SW 1271 (cell line): ENCODE measurements at regions not wholly inside any gene's neighbourhood (a gene's known extent, or its start where the extent isn't known, plus 50 kb on each side); places are given as distances from the start of the nearest gene placed in this dataset.
"Not testable (repeated sequence)": the region's sequence is repeated elsewhere in the genome, so short reads cannot be mapped to it uniquely, and the experiment has no call there.

Experiments
- DNase-seq, 2 experiments: peaks; one replicate each; lab custom pipeline; 2025; lab: John Stamatoyannopoulos, UW

GRCh38 chrX:52261125-52261462, 76.4 kb downstream of the MAGED4 start:
- peak in 1 of 2 experiments; percentile 27 for DNase-seq

DNA sequence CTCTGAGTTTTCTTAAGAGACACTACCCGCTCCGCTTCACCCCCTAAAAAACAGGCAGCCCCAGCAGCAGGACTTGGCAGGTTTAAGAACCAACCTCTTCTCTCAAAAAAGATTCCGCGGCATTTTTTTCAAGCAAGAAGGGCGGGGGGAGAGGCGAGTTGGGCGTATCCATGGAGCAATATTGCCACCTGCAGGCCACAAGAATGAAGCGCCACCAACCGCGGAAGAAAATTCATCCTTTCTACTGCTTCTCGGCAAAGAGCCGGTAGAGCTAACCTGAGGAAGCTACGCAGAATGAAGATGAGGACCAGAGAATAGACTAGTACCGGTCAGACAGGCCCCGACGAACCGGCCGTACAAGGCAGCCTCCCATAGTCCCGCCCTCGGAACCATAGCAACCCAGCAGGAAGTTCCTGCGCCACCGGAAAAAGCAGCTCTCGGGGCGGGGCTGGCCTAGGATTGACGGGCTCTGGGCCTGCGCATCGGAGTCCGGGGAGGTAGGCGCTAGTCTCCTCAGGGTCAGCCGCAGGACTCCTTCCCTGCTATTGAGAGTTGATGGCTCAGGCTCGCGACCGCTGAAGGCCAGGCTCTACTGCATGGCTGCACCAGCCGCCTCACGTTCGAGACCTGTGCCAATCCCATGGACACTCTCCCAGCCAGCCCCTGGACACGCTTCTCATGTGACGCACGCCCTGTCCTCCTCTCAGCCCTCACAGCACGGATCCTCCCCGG, 76.9 kb downstream of the MAGED4 start:
- DNase-seq: peak; percentile 5 to 38

DNA sequence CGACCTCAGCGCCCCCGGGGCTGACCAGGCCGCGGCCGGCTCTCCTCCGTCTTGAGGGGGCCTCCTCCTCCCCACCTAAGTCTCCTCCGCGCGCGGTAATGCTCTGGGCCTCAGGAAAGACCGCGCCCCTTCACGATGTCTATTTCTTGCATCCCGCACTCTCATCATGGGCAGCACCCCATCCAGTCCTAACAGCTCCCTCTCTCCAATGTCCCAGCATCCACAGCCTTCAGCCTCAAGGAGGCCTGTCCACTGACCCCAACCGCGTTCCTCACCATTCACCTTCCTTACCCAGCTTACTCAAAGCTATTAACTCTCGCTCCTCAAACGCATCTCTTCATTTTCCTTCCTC, 77.5 kb downstream of the MAGED4 start:
- no peak for DNase-seq

- DNase-seq: no peak
Measured at GRCh38 chrX:52263417-52263816, 78.7 kb downstream of the MAGED4 start.

DNA sequence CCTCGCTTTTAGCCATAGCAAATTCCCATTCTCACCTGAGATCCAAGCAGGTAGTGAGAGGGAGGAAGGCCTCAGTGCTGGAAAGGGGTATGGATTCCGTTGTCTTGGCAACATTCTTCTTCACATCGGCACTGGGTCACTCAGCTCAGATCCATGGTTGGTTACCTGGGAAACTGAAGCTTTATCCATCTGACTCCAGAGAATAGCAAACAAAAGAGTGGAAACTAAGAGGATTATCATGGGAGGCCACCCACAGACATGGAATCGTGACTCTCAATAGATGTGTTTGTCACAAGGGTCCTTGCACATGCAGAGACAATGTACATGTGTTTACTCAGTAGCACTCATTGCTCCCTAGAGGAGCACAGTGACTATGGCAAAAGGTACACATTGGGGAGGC, 81.0 kb downstream of the MAGED4 start:
- DNase-seq: no peak

DNA sequence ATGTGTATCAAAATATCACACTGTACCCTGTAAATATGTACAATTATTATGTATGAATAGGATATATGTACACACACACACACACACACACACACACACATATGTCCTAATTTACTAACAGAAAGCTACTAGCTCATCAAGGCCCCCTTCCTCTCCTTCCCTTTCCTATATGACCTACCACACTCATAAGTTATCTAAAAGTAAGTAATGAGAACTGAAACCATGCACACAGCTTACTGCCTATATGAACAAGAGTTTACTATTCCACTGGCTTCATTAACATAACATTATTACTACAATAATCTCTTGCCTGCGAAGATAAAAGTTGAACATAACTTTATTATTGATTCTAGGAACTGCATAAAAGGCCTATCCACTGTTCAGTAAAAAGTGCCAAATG, 83.8 kb downstream of the MAGED4 start:
- DNase-seq: not testable (repeated sequence)

DNA sequence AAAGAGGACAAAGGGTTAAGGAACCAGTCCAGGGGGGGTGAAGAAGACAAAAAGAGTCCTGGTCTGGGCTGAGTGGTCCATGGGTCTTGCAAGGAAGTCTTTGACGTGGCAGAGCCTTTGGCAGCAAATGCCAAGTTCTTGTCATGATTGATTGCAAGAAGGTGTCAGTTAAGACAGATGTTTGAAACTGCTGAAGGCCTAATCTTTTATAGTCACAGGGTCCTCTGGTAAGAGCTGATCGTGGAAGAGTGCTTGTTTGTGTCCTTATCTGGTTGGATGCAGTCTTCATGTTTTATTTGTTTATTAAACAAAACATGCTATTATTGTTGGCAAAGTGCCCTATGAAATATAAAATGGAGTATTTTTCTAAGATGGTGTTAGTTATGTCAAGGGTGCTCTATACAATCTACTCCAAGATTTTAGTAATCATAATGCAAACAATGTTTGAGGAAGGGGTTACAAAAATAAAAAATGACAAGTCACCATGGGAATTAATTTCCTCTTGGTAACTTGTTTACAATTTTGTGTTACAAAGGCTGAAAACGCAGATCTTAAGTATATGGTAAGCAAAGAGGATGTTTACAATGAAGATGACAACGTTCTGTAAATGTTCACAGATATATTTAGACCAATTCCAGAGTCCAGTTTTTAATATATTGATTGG, 85.9 kb downstream of the MAGED4 start:
- DNase-seq: no peak

DNA sequence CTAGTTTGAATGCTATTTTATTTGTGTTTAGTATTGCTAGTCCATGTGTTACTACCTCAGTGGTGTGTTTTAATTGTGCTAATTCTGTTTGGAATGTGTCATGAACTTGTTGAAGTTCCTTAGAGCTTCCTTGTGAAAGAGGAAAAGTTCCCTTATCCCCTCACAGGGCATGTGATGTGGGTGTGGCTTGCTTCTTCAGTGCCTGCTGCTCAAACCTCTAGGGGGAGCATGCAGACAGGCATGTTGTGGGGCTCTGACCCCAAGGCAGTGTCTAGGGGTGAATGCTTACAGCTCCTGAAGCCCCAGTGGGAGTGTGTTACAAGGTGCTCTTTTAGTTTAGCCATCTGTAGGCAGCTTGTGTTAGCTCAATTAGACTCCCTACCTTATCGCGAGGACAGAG, 86.5 kb downstream of the MAGED4 start:
- DNase-seq: no peak

GRCh38 chrX:52277666-52278065, 91.2 kb upstream of the XAGE2 start:
- DNase-seq: no peak

DNA sequence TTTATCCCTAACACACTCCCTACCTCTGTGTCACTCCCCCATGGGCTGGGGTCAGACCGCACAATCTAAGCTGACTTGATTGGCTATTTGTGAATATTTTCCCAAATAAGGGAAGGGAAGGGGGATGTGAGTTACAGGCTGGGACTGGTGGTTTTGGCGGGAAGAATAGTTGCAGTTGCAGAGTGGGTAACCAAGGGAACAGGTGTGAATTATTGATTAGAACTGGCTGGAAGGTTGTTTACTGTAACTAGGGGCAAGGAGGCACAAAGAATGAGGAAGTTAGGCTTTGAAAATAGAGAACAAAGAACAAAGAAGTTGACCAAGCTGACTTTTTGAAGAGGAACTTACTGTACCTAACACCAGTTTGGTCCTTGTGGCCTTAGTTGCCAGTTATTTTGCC, 88.0 kb upstream of the XAGE2 start:
- no peak for DNase-seq

- no peak for DNase-seq
Measured at GRCh38 chrX:52284865-52285264, 84.0 kb upstream of the XAGE2 start.

DNA sequence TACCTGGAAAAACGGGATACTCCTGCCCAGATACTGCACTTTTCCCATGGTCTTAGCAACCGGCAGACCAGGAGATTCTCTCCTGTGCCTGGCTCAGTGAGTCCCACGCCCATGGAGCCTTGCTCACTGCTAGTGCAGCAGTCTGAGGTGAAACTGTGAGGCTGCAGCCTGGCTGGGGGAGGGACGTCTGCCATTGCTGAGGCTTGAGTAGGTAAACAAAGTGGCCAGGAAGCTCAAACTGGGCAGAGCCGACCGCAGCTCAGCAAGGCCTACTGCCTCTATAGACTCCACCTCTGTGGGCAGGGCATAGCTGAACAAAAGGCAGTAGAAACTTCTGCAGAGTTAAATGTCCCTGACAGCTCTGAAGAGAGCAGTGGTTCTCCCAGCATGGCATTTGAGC, 69.9 kb upstream of the XAGE2 start:
- not testable (repeated sequence) for DNase-seq

DNA sequence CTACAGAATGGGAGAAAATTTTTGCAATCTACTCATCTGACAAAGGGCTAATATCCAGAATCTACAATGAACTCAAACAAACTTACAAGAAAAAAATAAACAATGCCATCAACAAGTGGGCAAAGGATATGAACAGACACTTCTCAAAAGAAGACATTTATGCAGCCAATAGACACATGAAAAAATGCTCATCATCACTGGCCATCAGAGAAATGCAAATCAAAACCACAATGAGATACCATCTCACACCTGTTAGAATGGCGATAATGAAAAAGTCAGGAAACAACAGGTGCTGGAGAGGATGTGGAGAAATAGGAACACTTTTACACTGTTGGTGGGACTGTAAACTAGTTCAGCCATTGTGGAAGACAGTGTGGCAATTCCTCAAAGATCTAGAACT, 60.3 kb upstream of the XAGE2 start:
- DNase-seq: not testable (repeated sequence)
